22Rv1 (cell line): ENCODE measurements at regions not wholly inside any gene's neighbourhood (a gene's known extent, or its start where the extent isn't known, plus 50 kb on each side); places are given as distances from the start of the nearest gene placed in this dataset.

Experiments
- H3K27ac ChIP-seq: fragments of 450-650 bp; 2 replicates; pipeline ENCODE4 v1.5.1; 2017
- ZFX ChIP-seq: fragments of 450-650 bp; IDR thresholded peaks from 2 replicates; pipeline ENCODE4 v1.6.1; 2017; ENCODE audit warnings: antibody characterized with exemption, borderline replicate concordance
- TF ChIP-seq, protein P1 (sequence below): fragments of 450-650 bp; IDR thresholded peaks from 2 replicates; pipeline ENCODE4 v1.5.1; 2017; ENCODE audit warnings: mild to moderate bottlenecking

DNA sequence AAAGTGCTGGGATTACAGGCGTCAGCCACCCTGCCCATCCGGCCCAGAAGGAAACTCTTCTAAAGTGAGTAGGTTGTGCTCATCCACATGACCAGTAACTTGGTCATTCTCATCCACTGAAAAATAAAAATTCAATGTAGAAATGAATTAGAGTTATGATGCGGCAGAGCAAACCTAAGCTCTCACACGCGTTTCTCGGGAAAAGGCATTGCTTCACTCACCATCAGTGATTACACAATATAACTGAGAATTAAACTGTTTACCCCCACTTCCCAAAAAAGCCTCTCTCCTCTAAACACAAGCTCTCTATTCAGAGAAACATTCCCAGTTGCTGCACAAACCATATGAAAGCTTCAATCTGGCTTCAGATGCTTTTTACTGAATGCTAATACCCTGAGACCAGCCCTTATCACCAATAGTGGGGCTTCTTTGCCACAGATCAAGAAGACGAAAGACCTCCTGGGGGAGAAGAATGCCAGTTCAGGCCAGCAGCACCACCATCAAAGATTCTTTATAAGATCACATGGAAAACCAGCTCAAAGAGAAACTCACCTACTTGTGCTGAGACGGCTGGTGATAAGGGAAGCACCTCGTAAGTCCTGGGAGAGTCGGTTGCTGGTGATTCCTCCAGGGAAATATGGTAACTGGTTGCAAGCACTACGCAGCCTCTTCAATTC, 121.5 kb upstream of the SFSWAP start:
- no peak overlapping the region for H3K27ac ChIP-seq
- no peak for TF ChIP-seq ZFX
- TF ChIP-seq, protein P1, sequence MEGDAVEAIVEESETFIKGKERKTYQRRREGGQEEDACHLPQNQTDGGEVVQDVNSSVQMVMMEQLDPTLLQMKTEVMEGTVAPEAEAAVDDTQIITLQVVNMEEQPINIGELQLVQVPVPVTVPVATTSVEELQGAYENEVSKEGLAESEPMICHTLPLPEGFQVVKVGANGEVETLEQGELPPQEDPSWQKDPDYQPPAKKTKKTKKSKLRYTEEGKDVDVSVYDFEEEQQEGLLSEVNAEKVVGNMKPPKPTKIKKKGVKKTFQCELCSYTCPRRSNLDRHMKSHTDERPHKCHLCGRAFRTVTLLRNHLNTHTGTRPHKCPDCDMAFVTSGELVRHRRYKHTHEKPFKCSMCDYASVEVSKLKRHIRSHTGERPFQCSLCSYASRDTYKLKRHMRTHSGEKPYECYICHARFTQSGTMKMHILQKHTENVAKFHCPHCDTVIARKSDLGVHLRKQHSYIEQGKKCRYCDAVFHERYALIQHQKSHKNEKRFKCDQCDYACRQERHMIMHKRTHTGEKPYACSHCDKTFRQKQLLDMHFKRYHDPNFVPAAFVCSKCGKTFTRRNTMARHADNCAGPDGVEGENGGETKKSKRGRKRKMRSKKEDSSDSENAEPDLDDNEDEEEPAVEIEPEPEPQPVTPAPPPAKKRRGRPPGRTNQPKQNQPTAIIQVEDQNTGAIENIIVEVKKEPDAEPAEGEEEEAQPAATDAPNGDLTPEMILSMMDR: no peak

DNA sequence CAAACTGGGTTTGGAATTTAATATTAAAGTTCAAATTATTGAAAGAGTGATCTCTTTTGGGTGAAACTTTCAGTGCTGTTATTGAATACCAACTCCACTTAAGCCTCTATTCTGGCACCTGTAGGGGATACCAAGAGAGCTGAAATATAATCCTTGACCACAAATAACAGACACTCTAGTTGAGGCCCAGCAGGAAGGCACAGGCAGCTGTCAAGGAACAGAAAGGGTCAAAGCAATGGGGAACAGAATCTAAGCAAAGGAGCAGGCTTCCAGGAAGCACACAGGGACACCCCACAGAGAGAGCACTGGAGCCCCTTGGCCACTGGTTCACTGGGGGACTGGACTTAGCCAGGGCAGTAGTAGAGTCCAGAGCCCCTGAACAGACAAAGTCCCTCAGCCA, 120.9 kb upstream of the SFSWAP start:
- no peak overlapping the region for H3K27ac ChIP-seq
- TF ChIP-seq, protein P1: no peak
- no peak for TF ChIP-seq ZFX

DNA sequence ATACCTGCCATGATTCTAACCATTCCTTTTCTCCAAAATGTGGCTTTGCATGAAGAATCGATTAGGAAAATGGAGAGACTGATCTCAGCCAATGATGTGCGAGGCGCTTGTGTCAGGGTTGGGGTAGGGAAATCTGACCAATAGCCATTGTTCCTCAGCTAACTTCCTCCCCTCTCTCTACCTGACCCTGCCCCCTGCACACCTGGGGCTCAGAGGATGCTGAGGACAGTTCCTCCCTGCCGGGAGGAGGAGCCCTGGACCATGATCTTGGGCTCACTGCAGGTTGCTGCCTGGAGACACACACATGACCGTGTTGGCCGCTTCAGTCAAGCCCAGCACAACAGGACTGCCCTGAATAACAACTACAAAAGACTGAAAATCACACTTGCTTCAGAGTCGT, 119.8 kb upstream of the SFSWAP start:
- H3K27ac ChIP-seq: no peak overlapping the region
- TF ChIP-seq, protein P1: no peak
- TF ChIP-seq ZFX: no peak

DNA sequence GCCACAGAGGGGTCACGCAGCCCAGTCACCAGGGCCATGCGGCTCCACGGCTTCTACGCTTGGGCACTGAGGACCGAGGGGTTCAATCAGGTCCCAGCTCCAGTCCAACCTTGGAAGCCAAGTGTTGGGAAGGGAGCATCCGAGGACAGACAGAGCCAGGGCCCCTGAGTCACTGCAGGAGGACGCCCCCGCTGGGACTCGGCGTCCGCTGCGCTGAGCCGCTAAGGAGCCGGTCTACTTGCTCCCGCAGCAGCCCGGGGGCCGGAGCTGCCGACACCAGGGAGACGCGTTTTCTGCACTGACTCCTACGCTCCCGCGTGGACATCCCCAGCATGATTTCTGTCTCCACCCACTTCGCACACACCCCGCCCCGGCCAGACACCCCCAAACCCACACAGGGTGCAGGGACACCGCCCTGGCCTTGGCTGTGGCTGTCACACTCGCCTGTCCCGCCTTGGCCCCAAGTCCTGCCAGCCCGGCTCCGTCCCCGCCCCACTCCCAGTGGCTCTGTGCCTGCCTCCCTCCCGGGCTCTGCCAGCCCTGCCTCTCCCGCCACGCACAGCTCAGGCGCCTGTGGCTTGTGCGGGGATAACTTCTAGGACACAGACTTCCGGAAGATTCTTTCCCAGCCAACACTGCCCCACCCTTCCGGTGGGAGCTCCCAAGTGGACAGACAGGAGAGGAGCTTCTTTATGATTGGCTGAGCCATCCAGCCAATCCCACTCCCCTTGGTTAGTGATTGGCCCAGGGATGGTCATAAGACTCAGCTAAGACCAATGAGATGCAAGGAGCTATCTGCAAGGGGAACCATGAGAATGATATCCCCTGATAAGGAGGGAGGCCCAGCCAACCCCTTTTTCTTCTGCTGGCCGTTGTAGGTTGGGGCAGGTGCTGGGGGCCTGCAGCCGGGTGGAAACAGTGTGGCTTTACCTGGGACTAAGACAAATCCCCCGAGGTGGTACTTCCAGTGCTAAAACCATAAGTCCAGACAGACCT, 118.9 kb upstream of the SFSWAP start:
- H3K27ac ChIP-seq: no peak overlapping the region
- TF ChIP-seq, protein P1: no peak
- TF ChIP-seq ZFX: no peak

DNA sequence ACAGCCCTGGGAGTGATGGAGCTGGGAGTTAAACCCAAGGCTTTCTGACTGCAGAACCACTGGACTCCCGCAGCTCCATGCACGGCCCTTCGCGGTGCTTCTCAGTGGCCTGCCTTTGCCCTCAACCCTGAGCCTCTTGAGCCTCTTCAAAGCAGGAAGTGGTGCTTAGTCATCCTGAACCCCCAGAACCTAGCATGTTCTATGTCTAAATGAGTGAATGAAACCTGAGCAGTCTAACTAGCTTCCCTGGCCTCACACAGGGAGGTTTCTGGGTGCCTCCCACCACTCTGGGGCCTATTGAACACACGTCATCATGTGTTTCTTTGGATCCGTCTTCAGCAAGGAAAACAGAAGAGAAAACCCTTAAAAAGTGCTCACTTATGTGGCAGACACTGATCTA, 117.9 kb upstream of the SFSWAP start:
- H3K27ac ChIP-seq: no peak overlapping the region
- TF ChIP-seq, protein P1: no peak
- no peak for TF ChIP-seq ZFX

DNA sequence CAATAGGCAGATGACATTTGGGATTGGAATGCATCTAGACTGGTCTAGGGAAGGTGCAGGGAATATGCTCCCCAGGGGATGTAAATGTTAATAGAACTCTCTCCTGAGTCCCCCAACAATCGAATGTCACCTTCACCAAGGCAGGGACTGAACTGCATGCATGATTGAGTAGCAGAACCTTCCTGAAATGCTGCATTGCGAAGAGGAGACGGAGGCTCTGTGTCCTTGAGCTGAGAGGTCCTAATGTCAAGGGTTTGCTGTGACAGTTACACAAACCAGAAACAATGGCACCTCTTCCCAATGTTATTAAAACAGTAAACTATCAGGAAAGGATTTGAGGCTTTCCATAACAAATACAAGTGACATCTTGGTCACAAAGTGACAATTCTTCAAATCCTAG, 117.5 kb upstream of the SFSWAP start:
- H3K27ac ChIP-seq: no peak overlapping the region
- no peak for TF ChIP-seq ZFX
- TF ChIP-seq, protein P1: no peak

DNA sequence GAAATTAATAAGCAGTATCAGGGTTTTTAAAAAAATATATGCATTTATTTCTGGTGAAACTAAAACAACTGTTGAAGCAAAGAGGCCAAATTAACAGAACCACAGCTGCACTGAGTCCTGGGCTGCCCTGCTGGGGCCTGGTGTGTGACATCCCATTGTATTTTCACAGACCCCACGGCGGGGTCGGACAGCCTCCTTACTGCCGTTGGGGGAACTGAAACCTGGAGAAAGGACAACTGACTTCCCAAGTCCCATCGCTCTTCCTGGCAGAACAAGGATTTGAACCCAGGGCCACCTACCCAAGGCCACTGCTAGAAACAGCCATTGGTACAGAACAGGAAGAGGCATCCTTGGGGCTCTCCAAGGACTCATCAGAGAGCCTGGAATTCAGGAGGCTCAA, 114.8 kb upstream of the SFSWAP start:
- TF ChIP-seq, protein P1: no peak
- TF ChIP-seq ZFX: no peak
- no peak overlapping the region for H3K27ac ChIP-seq
